Stimulated activated CD4-positive, alpha-beta T cell treated with anti-CD3 and anti-CD28 coated beads, Interleukin-1b, Interleukin-23, amount 100 ng/mL, for 4 hours (primary cell): ENCODE measurements at regions not wholly inside any gene's neighbourhood (a gene's known extent, or its start where the extent isn't known, plus 50 kb on each side); places are given as distances from the start of the nearest gene placed in this dataset.

Experiments used
- DNase-seq, 2 donors: peaks; one replicate each; pipeline ENCODE4 v3.0.0-alpha.2; 2020; ENCODE audit warnings: low read depth in 2 of 2

- no peak for DNase-seq
Measured at GRCh38 chr5:89930591-89931392, 478.8 kb downstream of the CETN3 start.

GRCh38 chr5:89929834-89930233 lies 479.7 kb downstream of the CETN3 start:
- no peak for DNase-seq

DNA sequence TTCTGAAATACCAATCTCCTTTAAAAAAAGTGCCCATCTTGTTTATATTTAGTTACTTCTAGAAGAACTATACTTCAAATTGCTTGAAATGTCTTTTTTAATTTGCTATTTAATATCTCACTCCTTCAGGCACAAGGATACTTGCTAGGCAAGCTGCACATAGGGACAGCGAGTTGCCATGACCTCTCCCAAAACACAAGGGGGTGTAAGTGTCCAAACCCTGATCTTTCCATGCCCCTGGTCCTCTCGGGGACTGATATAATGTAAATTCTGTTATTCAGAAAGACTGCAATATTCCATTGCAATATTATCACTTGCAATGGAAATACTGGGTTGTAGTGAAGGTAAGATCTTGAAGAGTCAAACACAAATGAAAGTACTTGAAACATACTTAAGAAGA lies 480.4 kb downstream of the CETN3 start:
- no peak for DNase-seq

DNA sequence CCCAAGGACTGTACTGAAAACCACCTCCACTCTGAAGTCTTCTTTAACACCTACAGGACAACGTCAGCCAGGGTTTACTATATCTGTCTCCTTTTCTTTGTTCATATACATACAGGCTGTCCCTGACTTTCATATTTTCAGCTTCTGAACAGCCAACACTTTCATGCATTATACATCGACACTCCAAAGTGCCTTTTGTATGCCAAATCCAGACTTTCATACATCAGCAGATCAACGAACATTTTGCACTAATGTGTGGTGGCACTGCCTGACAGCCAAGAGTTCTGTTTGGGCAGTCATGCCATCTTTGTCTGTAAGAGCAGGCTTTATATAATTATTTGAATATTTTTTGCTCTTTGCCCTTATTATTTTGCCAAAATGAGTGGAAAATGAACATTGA lies 487.4 kb downstream of the CETN3 start:
- DNase-seq, result no peak

DNA sequence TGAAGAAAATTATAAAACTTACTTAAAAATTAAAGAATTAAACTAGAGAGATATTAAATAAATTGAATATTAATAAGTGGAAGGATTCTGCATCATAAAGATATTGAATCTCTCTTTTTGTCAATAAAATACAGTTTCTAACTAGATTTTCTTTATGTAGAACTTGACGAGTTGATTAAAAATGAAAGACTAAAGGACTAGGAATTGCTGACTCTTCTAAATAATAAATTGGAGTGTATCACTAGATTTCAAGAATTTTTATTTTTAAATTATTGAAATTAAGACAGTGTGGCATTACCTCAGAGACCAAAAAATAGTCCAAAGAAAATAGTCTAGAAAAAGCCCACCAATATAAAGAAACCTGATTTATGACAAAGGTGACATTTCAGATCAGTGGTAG lies 492.4 kb downstream of the CETN3 start:
- DNase-seq, result no peak

GRCh38 chr5:89916131-89916530 lies 493.4 kb downstream of the CETN3 start:
- DNase-seq, result no peak

DNA sequence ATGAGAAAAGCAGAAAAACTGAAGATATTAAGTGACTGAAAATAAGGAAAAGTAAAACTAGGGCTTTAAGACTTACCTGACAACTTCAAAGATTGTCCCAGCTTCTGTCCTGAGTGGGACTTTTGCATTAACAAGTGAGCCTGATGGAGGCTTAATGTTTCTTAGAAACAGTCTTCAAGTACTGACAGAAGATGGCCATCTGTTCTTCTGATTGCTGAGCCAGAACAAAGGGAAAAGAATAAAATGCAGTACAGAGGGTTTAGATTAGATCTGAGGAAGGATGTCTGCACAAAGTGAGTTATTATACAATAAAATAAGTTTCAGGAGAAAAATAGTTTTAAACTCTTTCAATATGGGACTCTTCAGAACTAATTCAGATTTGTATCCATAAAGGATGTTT lies 500.7 kb downstream of the CETN3 start:
- DNase-seq, result no peak

GRCh38 chr5:89904442-89904841 lies 505.1 kb downstream of the CETN3 start:
- DNase-seq, result no peak

- no peak for DNase-seq
Measured at GRCh38 chr5:89901983-89902382, 507.6 kb downstream of the CETN3 start.

- DNase-seq, result no peak
Measured at GRCh38 chr5:89901346-89901745, 508.2 kb downstream of the CETN3 start.

DNA sequence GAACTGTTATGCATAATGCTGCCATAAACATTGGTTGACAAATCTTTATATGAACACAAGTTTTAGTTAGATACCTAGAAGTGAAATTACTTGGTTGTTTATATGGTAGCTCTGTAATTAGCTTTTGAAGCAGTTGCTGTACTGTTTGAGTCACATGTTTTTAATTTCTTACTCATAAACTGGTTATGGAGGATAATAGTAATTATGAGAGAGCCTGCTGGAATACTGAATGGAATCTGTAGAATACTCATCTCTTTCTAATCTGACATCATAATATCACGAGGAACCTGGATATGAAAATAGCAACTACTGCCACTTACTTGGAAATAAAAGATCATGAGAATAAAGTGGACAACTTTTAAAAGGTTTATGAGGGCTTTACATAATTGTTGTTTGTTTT lies 509.2 kb downstream of the CETN3 start:
- DNase-seq, result no peak

DNA sequence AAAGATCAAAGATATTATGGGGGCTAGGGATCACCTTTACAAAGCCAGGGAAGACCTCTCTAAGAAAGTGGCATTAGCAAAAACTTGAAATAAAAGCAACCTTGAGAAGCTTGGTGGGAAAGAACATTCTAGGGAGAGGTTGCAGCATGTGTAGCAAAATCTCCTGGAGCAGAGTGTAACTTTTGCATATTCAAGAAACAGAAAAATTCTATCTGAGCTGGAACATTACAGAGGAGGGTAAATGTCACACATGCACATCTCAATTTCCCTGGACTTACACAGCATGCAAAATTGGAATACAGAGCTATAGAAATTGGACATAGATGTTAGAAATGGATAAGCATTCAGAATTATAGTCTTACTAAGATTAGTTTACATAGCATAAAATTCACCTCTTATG lies 510.0 kb downstream of the CETN3 start:
- no peak for DNase-seq

DNA sequence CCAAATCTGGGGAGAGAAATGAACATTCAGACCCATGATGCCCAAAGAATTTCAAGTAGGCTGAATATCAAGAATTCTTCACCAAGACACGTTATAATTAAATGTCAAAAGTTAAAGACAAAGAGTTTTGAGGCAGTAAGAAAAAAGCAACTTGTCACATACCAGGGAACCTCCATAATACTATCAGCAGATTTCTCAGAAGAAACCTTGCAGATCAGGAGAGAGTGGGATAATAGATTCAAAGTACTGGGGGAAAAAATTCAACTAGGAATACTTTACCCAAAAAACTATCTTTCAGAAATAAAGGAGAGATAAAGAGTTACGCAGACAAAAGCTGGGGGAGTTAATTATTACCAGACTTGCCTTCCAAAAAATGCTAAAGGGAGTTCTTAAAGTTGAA lies 516.0 kb downstream of the CETN3 start:
- no peak for DNase-seq

DNA sequence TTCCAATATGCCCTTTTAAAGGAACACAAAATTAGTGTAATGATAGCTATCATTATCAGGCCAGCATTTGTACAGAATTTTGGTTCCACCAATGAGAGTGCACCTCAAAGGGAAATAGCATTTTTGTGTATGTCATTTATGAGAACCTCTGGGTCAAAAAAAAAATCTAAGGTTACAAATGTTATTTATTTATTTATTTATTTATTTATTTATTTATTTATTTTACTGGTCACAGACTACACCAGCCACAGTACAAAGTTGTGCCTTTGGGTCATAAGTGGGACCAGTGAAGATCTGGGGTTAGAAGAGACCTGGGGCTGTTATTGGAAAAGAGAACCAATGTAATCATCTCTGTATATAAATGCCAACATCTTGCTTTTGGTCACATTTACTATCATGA lies 523.9 kb downstream of the CETN3 start:
- DNase-seq, result no peak

GRCh38 chr5:89883967-89884366 lies 525.6 kb downstream of the CETN3 start:
- DNase-seq, result no peak

DNA sequence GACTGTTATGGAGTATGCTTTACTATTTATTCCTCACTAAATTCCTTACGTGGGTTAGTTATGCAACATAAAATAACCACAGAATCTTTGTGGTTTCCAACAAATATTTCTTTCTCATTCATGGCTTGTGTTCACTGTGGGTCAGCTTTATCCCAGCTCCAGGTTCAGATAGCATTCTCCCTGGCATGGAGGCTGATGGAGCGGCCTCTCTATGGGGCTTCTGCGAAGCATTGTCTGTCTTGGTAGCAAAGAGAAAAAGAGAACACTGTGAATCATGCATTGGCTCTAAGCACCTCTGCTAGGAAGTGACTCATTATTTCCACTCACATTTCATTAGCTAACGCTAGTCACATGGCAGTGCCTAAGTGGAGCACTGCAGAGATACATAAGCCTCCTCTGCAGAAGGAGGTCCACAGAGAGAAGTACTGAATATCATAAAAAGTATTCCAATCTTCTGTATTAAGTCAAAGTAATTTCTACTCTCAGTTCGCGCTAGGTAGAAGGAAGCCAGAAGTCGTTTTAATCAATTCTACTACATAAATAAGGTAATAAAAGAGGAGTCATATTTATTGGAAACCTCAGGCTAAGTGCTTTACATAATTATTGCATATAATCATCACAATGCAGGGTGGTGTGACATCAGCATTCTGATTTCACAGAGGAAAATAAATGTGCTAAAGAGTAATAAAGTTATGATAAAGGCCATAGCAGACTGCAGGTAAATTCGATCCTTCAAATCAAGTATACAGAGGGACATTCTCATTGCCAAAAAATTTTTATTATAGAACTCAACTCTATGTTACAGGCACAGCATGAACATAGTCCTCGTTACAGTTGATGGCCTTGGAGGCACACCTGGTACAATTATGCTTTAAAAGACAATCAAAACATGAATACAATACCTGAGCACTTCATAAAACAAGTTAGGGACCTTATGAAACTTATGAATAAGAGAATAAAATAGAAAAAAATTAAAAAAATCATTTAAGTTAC lies 531.1 kb downstream of the CETN3 start:
- DNase-seq, result no peak

DNA sequence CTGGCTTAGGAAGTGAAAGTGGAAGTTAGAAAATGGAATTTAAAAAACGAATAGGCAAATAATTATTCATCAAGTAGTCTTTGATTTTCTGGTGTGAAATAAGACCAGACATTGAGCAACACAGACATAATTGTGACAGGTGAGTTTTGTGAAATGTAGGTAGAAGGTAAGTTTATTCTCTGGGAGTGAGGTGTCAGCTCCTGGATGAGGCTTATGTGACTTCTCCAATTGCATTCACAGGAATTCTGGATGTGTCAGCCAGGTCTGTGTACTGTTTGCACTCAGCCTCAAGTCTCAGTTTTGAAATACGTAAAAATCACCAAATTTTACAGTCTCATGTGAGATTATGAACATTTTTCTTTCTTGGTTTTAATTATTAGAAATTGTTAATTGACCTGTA lies 537.6 kb downstream of the CETN3 start:
- DNase-seq, result no peak

GRCh38 chr5:89869346-89869745 lies 540.2 kb downstream of the CETN3 start:
- no peak for DNase-seq

DNA sequence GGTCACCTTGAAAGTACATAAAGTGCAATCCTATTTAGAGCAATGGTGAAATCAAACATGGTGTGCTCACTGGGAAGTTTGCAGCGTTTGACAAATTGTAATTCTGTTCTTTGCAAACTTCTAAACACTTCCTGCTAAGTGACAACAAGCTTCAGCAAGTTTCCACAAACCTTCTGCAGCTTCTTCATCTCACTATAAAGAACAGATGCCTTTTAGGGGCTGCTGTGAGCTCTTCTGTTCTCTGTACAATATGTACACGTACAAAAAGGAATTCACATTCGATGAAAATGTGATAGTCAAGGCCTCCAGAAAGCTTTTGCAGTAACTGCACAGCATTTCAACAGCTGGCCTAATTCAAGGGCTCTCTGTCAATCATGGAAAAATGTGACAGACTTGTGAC lies 543.1 kb downstream of the CETN3 start:
- DNase-seq, result no peak

GRCh38 chr5:89864941-89865340 lies 544.6 kb downstream of the CETN3 start:
- DNase-seq, result no peak

- no peak for DNase-seq
Measured at GRCh38 chr5:89857790-89858189, 551.8 kb downstream of the CETN3 start.

- no peak for DNase-seq
Measured at GRCh38 chr5:89855417-89855816, 554.1 kb downstream of the CETN3 start.

GRCh38 chr5:89851911-89852310 lies 557.6 kb downstream of the CETN3 start:
- no peak for DNase-seq
